T-helper 1 cell treated with Interleukin-12 subunit alpha and Interleukin-12 subunit beta and Interleukin-4 antibody, amounts not matched to agents 30 μg/mL and 1 μg/mL, for 36 hours (primary cell): ENCODE measurements at regions not wholly inside any gene's neighbourhood (a gene's known extent, or its start where the extent isn't known, plus 50 kb on each side); places are given as distances from the start of the nearest gene placed in this dataset.

Source experiments
- H3K27ac Mint-ChIP-seq: one replicate; pipeline ENCODE4 v1.8.0; 2021; ENCODE audit warnings: mild to moderate bottlenecking, mixed read lengths
- H3K27me3 Mint-ChIP-seq: one replicate; pipeline ENCODE4 v1.8.0; 2021; ENCODE audit warnings: low read depth, mixed read lengths
- H3K36me3 Mint-ChIP-seq: one replicate; pipeline ENCODE4 v1.8.0; 2021; ENCODE audit warnings: low read depth, mixed read lengths
- H3K4me1 Mint-ChIP-seq: one replicate; pipeline ENCODE4 v1.8.0; 2021; ENCODE audit warnings: low read depth, mixed read lengths
- H3K4me3 Mint-ChIP-seq: one replicate; pipeline ENCODE4 v1.8.0; 2021; ENCODE audit warnings: mild to moderate bottlenecking, moderate library complexity, mixed read lengths
- H3K9me3 Mint-ChIP-seq: one replicate; pipeline ENCODE4 v1.8.0; 2021; ENCODE audit warnings: mixed read lengths

DNA sequence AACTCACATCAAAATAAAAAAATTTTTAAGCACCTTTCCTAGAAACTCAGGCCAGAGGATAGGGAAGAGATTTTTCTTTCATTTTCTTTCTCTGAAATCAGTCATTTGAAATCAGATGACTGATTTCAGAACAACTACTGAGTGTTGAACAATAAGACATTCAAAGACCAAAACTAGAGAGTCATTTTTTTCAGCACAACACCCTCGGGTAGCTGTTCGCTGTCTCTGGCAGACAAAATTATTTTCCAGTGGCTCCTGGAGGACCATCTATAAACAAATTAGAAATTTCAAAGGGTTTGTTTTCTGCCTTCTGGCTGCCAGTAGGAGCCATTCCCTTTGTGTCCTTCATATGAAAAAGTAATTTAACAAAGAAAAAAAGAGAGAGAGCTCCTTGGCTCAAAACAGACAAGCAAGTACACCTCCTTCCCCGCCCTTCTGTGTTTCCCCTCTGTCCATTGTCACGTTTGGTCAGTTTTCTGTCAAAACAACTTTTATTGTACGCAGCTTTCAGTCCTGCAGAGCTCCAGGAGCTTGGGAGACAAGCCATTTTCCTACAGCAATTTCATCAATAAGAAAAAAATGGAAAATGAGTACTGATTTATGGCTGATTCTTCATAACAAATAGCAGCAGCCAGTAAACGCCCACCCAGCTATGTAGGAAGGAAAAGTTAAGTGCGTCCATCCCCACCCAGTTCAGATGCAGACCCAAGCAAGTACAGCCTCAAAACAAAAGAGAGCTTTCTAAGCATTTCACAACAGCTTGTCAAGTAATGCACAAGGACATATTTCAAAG, 405.2 kb downstream of the ZNF608 start:
- Mint-ChIP-seq H3K4me1 (no peaks in the 10 kb centered on the region), H3K36me3 (no peaks in the 10 kb centered on the region), H3K27ac (no peak overlapping the region), H3K4me3 (no peak overlapping the region), H3K9me3 (no peaks in the 10 kb centered on the region), H3K27me3 (no peaks in the 10 kb centered on the region)

DNA sequence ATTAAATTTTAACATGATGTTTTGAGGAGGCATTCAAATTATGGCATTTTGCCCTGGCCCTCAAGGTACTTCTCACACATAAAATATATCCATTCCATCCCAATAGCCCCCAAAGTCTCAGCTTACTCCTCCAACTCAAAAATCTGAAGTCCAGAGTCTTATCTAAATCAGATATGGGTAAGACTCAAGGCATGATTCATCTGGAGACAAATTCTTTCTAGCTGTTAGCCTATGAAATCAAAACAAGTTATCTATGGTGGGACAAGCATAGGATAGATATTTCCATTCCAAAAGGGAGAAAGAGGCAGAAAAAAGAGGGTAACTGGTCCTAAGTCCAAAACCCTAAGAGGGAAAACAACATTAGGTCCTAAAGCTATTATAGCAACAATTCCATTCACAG, 408.4 kb downstream of the ZNF608 start:
- Mint-ChIP-seq H3K36me3 (no peaks in the 10 kb centered on the region), H3K27ac (no peak overlapping the region), H3K4me3 (no peak overlapping the region), H3K9me3 (peaks cover 5% of the 10 kb centered on the region), H3K4me1 (no peaks in the 10 kb centered on the region), H3K27me3 (no peaks in the 10 kb centered on the region)

DNA sequence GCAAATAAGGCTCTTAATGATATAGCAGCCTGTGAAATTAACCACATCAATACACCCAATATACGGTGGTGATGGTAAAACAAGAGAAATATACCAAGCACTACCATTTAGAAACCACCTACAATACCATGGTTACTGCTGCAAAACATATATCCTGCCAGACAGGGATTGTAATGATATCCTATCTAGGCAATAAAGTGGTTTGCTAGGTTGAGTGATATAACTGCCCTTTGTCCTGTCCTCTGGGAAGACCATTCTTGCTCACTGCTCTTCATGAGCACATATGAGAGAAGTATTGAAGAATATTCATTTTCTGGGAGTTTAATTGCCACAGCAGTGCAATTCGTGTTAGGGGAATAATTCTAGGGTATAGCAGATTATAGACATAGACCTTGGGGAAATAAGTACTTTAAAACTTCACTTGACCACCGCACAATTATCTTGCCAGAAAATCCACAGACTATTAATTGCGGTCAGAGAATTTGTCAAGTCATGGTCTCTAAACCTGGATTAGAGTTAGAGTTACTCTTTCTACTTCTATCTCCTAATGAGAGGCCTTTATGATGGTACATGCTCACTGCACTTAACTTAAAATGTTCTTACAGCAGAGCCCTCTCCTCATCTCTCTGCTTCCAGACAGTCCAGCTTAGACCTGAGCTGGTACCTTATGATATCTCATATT, 413.0 kb downstream of the ZNF608 start:
- H3K4me1 Mint-ChIP-seq = no peaks in the 10 kb centered on the region
- H3K27me3 Mint-ChIP-seq = no peaks in the 10 kb centered on the region
- H3K36me3 Mint-ChIP-seq = no peaks in the 10 kb centered on the region
- no peak overlapping the region for H3K4me3 Mint-ChIP-seq
- H3K27ac Mint-ChIP-seq = no peak overlapping the region
- H3K9me3 Mint-ChIP-seq = peaks cover 5% of the 10 kb centered on the region

DNA sequence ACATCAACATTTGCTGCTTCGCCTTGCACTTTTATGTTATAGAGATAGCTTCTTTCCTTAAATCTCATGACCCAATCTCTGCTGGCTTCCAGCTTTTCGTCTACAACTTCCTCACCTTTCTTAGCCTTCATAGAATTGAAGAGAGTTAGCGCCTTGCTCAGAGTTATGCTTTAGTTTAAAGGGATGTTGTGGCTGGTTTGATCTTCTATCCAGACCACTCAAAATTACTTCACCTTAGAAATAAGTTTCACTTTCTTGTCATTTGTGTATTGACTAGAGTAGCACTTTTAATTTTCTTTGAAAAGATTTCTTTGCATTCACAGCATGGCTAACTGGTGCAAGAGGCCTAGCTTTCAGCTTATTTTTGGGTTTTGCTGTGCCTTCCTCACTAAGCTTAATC, 414.2 kb downstream of the ZNF608 start:
- H3K9me3 Mint-ChIP-seq = peaks cover 5% of the 10 kb centered on the region
- H3K27ac Mint-ChIP-seq = no peak overlapping the region
- no peaks in the 10 kb centered on the region for H3K27me3 Mint-ChIP-seq
- no peaks in the 10 kb centered on the region for H3K4me1 Mint-ChIP-seq
- no peak overlapping the region for H3K4me3 Mint-ChIP-seq
- no peaks in the 10 kb centered on the region for H3K36me3 Mint-ChIP-seq

DNA sequence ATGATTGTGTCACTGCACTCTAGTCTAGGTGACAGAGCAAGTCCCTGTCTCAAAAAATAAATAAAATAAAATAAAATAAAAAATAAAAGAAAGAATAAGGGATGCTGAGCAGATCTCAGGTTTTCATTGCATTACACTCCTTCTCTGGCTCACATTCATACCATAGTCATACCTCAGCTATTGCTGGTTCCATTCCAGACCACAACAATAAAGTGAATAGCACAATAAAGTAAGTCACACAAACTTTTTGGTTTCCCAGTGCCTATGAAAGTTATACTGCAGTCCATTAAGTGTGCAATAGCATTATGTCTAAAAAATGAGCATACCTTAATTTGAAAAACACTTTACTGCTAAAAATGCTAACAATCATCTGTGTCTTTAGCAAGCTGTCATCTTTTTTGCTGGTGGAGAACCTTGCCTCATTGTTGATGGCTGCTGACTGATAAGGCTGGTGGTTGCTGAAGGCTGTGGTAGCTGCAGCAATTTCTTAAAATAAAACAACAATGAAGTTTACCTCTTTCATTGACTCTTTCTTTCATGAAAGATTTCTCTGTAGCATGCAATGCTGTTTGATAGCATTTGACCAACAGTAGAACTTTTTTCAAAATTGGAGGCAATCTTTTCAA, 415.7 kb downstream of the ZNF608 start:
- no peaks in the 10 kb centered on the region for H3K36me3 Mint-ChIP-seq
- peaks cover 5% of the 10 kb centered on the region for H3K9me3 Mint-ChIP-seq
- no peaks in the 10 kb centered on the region for H3K4me1 Mint-ChIP-seq
- H3K27ac Mint-ChIP-seq = no peak overlapping the region
- H3K27me3 Mint-ChIP-seq = no peaks in the 10 kb centered on the region
- H3K4me3 Mint-ChIP-seq = no peak overlapping the region

DNA sequence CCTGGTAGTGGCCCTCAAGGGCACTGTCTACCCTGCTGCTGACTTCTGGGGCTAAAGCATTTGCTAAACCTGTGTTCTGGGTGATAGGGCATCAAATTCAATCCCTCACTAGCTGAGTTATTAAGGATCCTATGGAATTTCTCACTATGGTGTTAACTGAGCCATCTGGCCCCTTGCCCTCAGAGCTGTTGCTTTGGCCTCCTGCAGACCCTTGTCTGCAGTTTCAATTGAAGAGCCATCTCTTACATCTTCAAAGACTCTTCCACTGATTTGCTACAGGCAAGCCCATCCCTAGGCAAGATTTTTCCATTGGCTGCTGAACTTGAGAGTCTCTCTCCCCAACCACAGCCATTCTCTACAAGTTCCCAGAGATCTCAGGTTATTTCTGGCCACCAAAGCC, 418.2 kb downstream of the ZNF608 start:
- H3K4me3 Mint-ChIP-seq = no peak overlapping the region
- no peak overlapping the region for H3K27ac Mint-ChIP-seq
- H3K36me3 Mint-ChIP-seq = no peaks in the 10 kb centered on the region
- H3K27me3 Mint-ChIP-seq = no peaks in the 10 kb centered on the region
- peaks cover 6% of the 10 kb centered on the region for H3K9me3 Mint-ChIP-seq
- no peaks in the 10 kb centered on the region for H3K4me1 Mint-ChIP-seq

DNA sequence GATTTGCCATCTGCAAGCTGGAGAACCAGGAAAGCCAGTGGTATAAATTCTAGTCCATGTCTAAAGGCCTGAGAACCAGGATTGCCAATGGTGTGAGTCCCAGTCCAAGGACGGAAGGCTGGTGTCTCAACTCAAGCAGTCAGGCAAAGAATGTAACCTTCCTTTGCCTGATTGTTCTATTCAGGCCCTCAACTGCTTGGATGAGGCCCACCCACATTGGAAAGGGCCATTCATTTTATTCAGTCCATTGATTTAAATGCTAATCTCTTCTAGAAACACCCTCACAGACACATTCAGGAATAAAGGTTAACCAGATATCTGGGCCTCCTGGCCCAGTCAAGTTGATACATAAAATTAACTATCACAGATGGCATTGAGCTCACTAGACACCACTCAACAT, 427.8 kb downstream of the ZNF608 start:
- Mint-ChIP-seq H3K4me3 (no peak overlapping the region), H3K27ac (no peak overlapping the region), H3K9me3 (no peaks in the 10 kb centered on the region), H3K4me1 (no peaks in the 10 kb centered on the region), H3K27me3 (no peaks in the 10 kb centered on the region), H3K36me3 (no peaks in the 10 kb centered on the region)

DNA sequence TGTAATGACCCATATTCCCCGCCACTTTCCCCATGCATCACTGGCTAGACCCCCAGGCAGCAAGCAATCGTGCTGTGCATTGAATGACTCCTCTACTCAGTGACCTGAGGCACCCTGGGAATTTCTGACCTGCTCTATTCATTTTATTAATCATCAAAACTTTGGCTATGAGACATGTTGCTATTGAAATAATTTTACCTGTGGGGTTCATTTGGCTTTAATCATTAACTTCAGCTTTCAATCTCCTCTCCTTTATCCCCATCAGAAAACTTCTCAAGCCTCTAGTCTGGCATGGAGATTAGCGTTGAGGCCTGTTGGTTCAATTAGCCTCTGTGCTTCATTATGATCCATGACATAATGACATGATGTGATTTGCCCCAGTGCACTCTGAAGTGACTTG, 429.0 kb downstream of the ZNF608 start:
- Mint-ChIP-seq H3K27me3 (no peaks in the 10 kb centered on the region), H3K36me3 (no peaks in the 10 kb centered on the region), H3K9me3 (no peaks in the 10 kb centered on the region), H3K27ac (no peak overlapping the region), H3K4me3 (no peak overlapping the region), H3K4me1 (no peaks in the 10 kb centered on the region)

DNA sequence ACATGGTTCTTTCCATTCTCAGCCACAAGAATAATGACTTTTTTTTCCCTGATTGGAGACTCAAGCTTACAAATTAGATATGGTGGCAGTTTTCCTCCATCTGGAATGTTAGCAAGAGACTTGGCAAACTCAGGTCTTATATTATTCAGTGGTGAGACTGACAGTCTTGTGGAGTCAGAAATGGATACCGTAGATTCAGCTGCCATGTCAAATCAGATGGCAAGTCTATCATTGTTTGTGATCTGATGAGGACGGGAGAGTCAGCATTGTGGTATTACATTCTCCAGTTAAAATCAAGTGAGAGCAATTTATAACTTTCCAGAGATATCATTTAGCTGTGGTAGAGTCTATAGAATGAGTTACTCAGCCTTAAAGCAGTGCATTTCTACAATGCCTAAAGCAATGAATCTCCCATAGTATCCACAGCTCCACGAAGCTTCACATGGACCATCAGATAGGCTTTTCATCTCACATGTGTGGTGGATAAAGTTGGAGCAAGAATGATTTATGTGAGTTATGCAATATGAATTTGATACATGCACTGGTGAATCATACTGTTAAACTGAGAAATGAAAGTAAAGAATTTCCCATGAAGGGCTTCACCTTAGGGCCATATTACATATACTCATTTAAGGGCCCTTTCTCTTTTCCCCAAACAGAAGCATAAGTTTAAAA, 430.6 kb downstream of the ZNF608 start:
- Mint-ChIP-seq H3K36me3 (no peaks in the 10 kb centered on the region), H3K9me3 (no peaks in the 10 kb centered on the region), H3K27me3 (no peaks in the 10 kb centered on the region), H3K4me3 (no peak overlapping the region), H3K4me1 (no peaks in the 10 kb centered on the region), H3K27ac (no peak overlapping the region)

DNA sequence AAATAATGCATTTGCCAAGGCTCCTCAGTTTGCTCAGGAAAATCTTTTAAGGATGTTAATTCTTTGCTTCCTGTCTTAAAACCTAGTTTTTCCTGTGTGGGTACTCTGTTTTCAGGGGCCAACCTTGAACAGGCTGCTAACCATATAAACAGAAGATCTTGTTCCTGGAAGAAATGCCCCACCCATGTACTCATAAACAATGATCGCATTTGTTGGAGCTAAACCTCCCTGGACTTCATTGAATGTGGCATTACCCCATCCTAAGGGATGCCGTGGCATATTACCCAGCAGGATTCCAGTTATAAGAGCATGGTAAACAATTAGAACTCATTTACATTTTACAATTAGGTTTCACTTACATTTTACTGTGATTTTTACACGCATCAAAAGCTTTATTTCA, 436.0 kb downstream of the ZNF608 start:
- Mint-ChIP-seq H3K27ac (no peak overlapping the region), H3K4me3 (no peak overlapping the region), H3K27me3 (no peaks in the 10 kb centered on the region), H3K9me3 (no peaks in the 10 kb centered on the region), H3K36me3 (no peaks in the 10 kb centered on the region), H3K4me1 (no peaks in the 10 kb centered on the region)

DNA sequence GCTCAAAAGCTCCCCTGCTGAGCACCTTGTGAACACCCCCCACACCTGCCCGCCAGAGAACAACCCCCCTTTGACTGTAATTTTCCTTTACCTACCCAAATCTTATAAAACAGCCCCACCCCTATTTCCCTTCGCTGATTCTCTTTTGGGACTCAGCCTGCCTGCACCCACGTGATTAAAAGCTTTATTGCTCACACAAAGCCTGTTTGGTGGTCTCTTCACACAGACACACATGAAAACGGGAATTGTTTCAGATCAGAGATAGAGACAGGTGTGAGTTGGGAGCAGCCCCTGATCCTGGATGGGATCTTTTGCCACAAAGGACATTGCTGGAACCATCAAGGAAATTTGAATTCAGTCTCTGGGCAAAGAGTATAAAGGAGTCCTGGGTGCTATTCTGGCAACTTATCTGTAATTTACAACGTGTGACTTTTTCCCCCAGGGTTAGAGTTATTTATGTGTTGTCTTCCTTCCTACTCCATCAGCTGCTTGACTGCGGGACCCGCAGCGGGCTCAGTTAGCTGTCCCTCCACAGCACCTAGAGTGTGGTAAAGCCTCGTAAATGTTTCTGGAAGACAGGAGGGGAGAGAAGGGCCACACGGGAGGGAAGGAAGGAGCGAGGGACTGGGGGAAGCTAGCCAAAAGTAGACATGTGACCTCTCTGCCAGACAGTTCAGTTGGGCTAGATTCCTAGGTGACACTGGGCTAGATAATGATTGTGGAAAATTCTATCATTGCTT, 437.0 kb downstream of the ZNF608 start:
- H3K4me3 Mint-ChIP-seq = no peak overlapping the region
- no peaks in the 10 kb centered on the region for H3K36me3 Mint-ChIP-seq
- no peak overlapping the region for H3K27ac Mint-ChIP-seq
- H3K27me3 Mint-ChIP-seq = no peaks in the 10 kb centered on the region
- H3K9me3 Mint-ChIP-seq = no peaks in the 10 kb centered on the region
- H3K4me1 Mint-ChIP-seq = no peaks in the 10 kb centered on the region

DNA sequence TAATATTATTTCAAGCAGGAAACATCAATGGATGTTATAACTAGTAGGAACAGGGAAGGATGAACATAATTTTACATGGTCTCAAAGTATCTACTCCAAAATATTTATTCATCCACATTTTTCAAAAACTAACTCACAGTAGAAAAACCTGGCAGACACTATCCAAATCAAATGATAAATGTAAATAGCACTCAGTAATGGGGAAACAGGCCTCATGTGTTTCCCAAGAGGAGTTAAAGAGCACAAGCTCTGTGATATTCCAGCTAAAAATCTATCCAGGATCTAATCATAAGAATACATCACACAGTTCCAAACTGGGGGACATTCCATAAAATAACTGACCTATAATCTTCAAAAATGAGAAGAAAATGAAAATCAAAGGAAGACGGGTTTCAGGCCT, 443.1 kb downstream of the ZNF608 start:
- no peak overlapping the region for H3K4me3 Mint-ChIP-seq
- no peak overlapping the region for H3K27ac Mint-ChIP-seq
- H3K9me3 Mint-ChIP-seq = no peaks in the 10 kb centered on the region
- H3K27me3 Mint-ChIP-seq = no peaks in the 10 kb centered on the region
- H3K4me1 Mint-ChIP-seq = no peaks in the 10 kb centered on the region
- H3K36me3 Mint-ChIP-seq = no peaks in the 10 kb centered on the region

DNA sequence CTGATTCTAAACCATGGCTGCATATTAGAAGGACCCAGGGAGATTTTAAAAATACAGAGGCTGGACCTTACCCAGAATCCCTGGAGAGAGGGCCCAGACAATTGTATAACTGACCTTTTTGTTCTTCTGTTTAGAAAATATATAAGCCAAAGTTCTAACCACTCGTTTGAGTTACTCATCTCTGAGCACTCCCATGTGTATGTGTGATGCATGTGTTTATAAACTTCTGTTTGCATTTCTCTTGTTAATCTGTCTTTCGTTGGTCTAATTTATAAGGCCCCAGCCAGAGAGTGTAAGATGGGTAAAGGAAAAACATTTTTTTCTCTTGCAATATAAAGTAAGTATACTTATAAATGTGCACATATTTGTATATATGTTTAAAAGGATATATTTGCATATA, 443.9 kb downstream of the ZNF608 start:
- H3K9me3 Mint-ChIP-seq = no peaks in the 10 kb centered on the region
- no peaks in the 10 kb centered on the region for H3K36me3 Mint-ChIP-seq
- no peak overlapping the region for H3K27ac Mint-ChIP-seq
- no peak overlapping the region for H3K4me3 Mint-ChIP-seq
- no peaks in the 10 kb centered on the region for H3K4me1 Mint-ChIP-seq
- no peaks in the 10 kb centered on the region for H3K27me3 Mint-ChIP-seq

DNA sequence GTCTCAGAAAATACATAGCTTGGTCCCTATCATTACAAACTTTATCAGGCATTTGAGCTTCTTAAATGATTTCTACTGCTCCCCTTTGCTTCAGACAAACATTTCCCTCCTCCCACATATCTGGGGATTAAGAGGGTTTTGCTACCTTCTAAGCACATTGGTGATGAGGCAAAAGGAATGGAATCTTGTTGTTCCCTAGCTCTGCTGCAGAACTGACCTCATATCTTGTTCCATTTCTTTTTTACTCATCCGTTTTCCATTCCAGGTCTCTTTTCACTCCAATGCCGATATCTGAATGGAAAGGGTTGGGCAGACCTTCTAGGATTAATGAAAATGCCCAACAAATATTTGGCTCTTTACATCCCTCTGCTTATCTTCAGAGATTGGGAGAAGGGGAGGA, 444.6 kb downstream of the ZNF608 start:
- Mint-ChIP-seq H3K4me3 (no peak overlapping the region), H3K9me3 (no peaks in the 10 kb centered on the region)

More for the DNA sequence above, 444.6 kb downstream of the ZNF608 start:
- no peaks in the 10 kb centered on the region for H3K27me3 Mint-ChIP-seq
- H3K36me3 Mint-ChIP-seq = no peaks in the 10 kb centered on the region
- H3K27ac Mint-ChIP-seq = no peak overlapping the region
- no peaks in the 10 kb centered on the region for H3K4me1 Mint-ChIP-seq
